CD4-positive, alpha-beta T cell treated with Interleukin-17A for 4 hours (primary cell): ENCODE measurements at regions not wholly inside any gene's neighbourhood (a gene's known extent, or its start where the extent isn't known, plus 50 kb on each side); places are given as distances from the start of the nearest gene placed in this dataset.
"Not testable (repeated sequence)": the region's sequence is repeated elsewhere in the genome, so short reads cannot be mapped to it uniquely, and the experiment has no call there.

ENCODE experiments used
- DNase-seq: peaks from one replicate; pipeline ENCODE4 v3.0.0-alpha.2; 2020; ENCODE audit warnings: mixed read lengths

DNA sequence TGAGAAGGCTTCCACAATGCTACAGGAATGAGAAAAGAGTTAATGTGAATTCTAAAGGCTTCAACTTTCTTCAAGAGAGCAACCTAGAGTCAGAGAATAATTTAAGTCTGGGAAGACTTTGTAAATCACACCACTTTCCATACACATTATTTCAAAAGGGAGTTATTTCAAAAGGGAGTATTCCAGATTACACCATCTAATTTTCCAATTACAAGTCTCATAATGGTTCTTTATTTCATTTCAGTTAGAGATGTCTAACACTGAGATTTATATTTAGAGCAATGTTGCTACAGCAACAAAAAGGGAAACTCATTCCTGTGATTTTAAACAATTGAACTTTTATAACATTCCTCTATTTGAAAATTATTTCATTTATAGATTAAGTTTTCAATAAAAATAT, 98.8 kb upstream of the DST start:
- no peak for DNase-seq

- no peak for DNase-seq
Measured at GRCh38 chr6:56739836-56740815, 97.4 kb upstream of the DST start.

DNA sequence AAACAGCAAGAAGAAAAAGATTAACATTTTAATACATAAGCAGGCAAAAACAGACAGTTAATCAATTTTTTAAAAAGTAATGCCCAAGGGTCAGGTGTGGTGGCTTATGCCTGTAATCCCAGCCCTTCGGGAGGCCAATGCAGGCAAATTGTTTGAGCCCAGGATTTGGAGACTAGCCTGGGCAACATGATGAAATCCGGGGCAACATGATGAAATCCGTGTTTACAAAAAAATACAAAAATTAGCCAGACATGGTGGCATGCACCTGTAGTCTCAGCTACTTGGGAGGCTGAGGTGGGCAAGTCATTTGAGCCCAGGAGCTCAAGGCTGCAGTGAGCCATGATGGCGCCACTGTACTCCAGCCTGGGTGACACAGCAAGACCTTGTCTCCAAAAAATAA, 94.1 kb upstream of the DST start:
- no peak for DNase-seq

DNA sequence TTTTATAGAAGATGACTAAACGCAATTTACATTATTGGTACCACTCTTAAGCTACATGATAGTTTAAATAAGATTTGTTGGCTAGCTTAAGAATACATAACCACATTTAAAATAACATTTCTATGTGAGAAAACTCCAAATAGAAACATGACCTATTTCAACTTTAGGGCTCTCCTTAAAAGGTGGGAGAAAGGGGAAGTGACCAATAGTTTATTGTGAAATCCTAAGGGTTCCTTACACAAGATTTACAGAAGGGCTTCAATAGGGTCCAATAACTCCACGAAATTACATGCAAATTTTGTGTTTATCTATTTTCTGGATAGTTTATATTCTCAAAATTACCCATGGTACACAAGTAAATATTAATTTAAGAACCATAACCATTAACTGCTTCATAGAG, 91.6 kb upstream of the DST start:
- no peak for DNase-seq

DNA sequence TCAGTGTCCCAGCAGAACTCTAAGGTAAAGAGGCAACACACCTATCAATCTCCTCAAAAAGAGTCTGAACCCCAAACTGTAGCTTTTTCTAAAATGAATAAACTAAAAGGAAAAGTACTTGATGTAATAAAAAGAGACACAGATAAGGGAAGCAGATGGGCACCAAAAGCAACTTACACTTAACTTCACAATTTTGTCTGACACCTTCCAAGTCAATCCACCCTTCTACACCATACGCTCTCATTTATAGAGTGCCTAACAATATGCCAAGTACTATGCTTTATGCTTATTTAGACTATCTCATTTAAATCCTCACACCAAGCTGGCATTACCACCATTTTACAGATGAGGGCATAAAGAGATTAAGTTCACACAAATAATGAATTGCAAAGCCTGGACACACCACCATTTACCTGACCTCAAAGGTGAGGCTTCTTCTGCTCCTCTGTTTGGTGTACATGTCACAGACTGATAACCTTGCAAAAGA, 90.6 kb upstream of the DST start:
- no peak for DNase-seq

- no peak for DNase-seq
Measured at GRCh38 chr6:56732517-56732916, 89.8 kb upstream of the DST start.

DNA sequence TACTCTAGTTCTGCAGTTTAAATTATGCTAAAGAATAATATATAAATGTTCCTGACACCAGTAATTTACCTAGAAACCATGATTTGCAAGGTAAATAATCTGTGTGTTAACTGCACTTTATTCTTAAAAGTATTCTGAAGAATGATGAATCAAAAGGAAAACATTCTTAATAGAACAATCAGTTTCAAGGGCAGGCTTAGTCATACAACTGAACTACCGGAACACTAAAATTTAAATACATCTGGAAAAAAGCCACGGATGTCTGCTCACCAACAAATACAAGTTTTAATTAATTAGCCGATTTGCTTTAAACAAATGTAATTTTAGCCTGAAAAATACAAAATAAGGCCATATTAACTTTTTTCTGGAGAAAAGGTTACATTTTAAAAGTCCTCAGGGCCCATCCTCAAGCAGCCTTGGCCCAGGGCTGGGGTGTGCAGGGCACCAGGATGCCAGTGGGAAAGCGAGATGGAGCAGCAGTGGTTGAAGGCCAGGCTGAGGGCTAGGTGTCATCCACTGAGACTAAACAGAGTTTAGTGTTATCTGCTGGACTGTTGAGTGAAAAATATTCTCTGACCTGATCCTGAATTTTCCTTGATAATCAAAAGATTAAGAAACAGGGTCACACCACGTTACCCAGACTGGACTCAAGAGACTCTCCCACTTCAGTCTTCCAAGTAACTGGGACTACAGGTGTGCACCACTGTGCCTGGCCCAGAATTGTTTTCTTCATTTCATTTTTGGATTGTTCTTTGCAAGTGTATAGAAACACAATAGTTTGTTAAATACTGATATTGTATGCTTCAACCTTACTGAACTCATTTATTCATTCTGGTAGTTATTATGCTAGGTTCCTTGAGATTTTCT, 88.2 kb upstream of the DST start:
- DNase-seq: no peak

GRCh38 chr6:56729719-56730118, 87.0 kb upstream of the DST start:
- no peak for DNase-seq

- DNase-seq: not testable (repeated sequence)
Measured at GRCh38 chr6:56729166-56729565, 86.5 kb upstream of the DST start.

GRCh38 chr6:56727097-56727850, 84.6 kb upstream of the DST start:
- DNase-seq: no peak

GRCh38 chr6:56725254-56725653, 82.6 kb upstream of the DST start:
- DNase-seq: no peak

DNA sequence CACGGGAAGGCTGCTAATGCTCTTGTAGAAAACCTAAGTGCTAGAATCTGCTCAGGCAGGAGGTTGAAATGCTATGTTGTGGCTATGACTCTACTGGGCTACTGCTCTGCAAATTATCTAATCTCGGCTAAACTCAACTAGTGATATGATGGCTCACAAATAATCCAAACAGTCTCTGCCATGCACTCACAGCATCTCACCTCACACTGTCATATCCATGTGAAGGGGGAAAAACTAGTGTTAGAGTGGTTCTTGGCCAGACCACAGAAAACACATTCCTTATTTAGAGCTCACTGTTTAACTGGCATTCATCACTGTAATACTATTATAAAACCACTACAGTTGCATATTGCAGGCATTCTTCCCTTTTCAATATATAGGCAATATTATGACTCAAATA, 81.8 kb upstream of the DST start:
- no peak for DNase-seq

- DNase-seq: no peak
Measured at GRCh38 chr6:56720882-56721281, 78.2 kb upstream of the DST start.

DNA sequence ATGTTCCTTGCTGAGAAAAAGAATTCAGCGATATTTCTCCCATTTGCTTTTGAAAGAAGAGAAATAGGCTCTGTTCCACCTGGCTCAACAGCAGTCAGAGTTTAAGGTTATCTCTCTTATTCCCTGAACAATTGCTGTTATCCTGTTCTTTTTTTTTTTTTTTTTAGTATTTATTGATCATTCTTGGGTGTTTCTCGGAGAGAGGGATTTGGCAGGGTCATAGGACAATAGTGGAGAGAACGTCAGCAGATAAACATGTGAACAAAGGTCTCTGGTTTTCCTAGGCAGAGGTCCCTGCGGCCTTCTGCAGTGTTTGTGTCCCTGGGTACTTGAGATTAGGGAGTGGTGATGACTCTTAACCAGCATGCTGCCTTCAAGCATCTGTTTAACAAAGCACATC, 77.5 kb upstream of the DST start:
- not testable (repeated sequence) for DNase-seq

DNA sequence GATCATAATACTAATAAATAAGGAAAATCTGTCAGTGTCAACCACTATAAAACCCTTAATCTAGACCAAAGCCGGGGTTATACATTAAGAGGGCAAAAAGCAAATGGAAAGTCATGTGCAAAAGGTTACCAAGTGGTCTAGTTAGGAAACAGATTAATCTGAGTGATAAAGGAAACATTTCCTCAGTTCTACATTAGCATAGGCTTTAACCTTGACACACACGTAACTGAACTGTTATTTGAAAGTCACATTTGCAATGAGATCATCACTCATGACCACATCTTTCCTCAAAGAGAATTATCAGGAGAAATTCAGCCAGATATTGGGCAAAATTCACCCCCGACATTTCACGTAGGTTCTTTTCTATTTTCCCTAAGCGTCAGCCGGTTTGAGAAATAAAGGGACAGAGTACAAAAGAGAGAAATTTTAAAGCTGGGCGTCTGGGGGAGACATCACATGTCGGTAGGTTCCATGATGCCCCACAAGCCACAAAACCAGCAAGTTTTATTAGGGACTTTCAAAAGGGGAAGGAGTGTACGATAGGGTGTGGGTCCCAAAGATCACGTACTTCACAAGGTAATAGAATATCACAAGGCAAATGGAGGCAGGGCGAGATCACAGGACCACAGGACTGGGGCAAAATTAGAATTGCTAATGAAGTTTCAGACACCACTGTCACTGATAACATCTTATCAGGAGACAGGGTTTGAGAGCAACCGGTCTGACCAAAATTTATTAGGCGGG, 76.8 kb upstream of the DST start:
- not testable (repeated sequence) for DNase-seq

GRCh38 chr6:56718236-56718635, 75.5 kb upstream of the DST start:
- no peak for DNase-seq

- DNase-seq: no peak
Measured at GRCh38 chr6:56716229-56716628, 73.5 kb upstream of the DST start.

GRCh38 chr6:56715741-56716140, 73.1 kb upstream of the DST start:
- no peak for DNase-seq

DNA sequence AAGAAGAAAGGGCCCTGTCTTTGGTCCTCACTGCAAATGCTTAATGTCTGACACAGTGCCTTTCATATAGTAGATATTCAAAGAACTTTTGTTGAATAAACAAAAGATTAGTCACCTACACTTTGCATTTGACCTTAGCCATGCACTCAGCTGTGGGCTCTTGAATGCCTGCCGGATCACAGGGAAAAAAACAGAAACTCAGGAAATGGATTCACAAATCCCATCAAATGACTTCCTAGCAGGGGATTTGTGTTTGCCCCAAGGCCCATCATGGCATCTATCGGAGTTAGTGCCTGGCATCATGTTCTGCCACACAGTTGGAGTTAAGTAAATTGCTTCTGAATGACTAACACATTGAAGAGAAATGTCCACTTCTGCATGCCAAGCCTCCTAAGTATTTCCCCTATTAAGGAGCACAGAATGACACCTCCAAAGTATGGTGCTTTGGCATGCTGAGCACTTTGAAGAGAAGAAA, 72.3 kb upstream of the DST start:
- no peak for DNase-seq

DNA sequence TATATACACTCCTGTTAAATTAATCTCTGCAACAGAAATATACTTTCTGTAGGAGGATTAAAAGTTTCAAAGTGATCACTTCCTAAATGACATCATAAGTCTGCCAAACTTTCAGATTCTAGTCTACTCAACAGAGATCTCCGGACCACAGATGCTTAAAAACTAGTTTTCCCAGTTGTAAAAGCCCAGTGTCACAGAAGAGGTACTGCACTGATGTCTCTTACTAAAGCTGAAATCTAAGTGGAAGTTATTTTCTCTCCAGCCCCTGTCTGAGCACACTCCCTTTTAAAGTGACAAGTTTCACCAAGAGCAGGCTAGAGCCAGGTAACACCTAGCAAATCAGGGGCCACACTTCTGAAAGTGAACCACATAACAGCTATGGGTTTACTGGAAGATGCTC, 71.6 kb upstream of the DST start:
- no peak for DNase-seq

GRCh38 chr6:56713254-56713672, 70.6 kb upstream of the DST start:
- DNase-seq: no peak

DNA sequence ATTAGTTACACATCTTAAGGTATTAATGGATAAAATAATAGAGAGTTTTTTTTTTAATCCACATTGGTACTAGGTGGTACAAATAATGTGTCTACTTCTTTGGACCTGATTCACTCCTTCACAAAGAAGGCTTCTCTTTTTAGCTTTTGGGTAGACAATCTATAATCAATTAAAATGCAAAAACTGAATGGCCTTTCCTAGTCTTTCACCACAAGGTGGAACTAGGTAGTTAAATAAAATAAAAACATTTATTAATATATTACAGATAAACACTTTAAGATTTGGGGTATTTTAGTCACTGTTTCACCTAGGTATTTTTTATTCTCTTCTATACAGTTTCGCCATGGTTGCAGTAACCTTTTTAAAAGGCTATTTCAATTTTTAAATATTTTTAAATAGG, 68.3 kb upstream of the DST start:
- DNase-seq: no peak
